MCF 10A (cell line): ENCODE measurements at regions not wholly inside any gene's neighbourhood (a gene's known extent, or its start where the extent isn't known, plus 50 kb on each side); places are given as distances from the start of the nearest gene placed in this dataset.
"Not testable (repeated sequence)": the region's sequence is repeated elsewhere in the genome, so short reads cannot be mapped to it uniquely, and the experiment has no call there.

ENCODE experiments used
- BruUV-seq: library from RNA; stranded (reverse); fragments of 400-500 nt; replicated peaks from 2 replicates; lab custom pipeline; 2021; lab: Mats Ljungman, UMichigan
- CTCF ChIA-PET: fragments of 300-600 bp; sonication (Branson Sonifier 250); formaldehyde crosslinking; extraction: SDS; loops from one replicate; lab custom pipeline; 2021; ENCODE audit warnings: antibody characterized with exemption, inconsistent platforms; lab: Yijun Ruan, JAX
- POLR2A ChIA-PET: fragments of 300-600, 350-650 bp; sonication (Branson Sonifier 250); formaldehyde crosslinking; extraction: SDS; loops from one replicate; lab custom pipeline; 2020; ENCODE audit warnings: antibody characterized with exemption, inconsistent platforms; lab: Yijun Ruan, JAX
- DNase-seq: peaks from one replicate; pipeline ENCODE4 v3.0.0-alpha.2; 2018; ENCODE audit not compliant: unreplicated experiment
- H3K27ac Mint-ChIP-seq: one replicate; pipeline ENCODE4 v1.8.0; 2022; ENCODE audit warnings: mild to moderate bottlenecking, low read depth, mixed read lengths; ENCODE audit not compliant: unreplicated experiment
- H3K27me3 Mint-ChIP-seq: one replicate; pipeline ENCODE4 v1.8.0; 2022; ENCODE audit warnings: mixed read lengths; ENCODE audit not compliant: insufficient read depth, unreplicated experiment
- H3K36me3 Mint-ChIP-seq: one replicate; pipeline ENCODE4 v1.8.0; 2022; ENCODE audit warnings: mild to moderate bottlenecking, moderate library complexity, mixed read lengths; ENCODE audit not compliant: insufficient read depth, unreplicated experiment
- H3K4me1 Mint-ChIP-seq: one replicate; pipeline ENCODE4 v1.8.0; 2022; ENCODE audit warnings: mixed read lengths; ENCODE audit not compliant: insufficient read depth, unreplicated experiment
- H3K4me3 Mint-ChIP-seq: one replicate; pipeline ENCODE4 v1.8.0; 2022; ENCODE audit warnings: mild to moderate bottlenecking, moderate library complexity, mixed read lengths; ENCODE audit not compliant: unreplicated experiment
- H3K9me3 Mint-ChIP-seq: one replicate; pipeline ENCODE4 v1.8.0; 2022; ENCODE audit warnings: mixed read lengths; ENCODE audit not compliant: unreplicated experiment
- intact Hi-C: fragments of 100-400 bp; cut with micrococcal nuclease; formaldehyde crosslinking; loops from 2 replicates; pipeline ENCODE4 v1.14.1; 2022
- TF ChIP-seq, protein P1 (sequence below): fragments of 200-600 bp; IDR thresholded peaks from one replicate; pipeline ENCODE4 v1.8.0; 2022; ENCODE audit warnings: antibody characterized with exemption, mild to moderate bottlenecking; ENCODE audit not compliant: unreplicated experiment

DNA sequence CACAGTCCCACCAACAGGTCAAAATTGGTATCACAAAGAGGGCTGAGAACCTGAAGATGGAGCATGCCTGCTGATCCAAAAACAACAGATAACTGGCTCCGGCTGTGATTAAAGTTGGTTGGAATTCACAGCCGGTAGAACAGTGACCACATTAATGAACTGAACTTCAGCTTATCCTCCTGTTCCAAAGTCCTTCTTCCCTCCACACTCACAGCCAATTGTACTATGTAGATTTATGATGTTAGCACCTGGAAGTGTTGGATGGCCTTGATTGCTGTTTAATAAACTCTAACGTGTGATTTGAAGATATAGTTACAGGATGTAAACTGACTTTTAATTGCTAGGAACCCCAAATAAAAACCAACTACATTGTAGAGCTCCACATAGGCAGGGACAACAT, 367.3 kb upstream of the FRG2C start:
- ChIA-PET POLR2A (no interaction called here), CTCF (no interaction called here)
- no peaks in the 10 kb centered on the region for H3K36me3 Mint-ChIP-seq
- TF ChIP-seq, protein P1, sequence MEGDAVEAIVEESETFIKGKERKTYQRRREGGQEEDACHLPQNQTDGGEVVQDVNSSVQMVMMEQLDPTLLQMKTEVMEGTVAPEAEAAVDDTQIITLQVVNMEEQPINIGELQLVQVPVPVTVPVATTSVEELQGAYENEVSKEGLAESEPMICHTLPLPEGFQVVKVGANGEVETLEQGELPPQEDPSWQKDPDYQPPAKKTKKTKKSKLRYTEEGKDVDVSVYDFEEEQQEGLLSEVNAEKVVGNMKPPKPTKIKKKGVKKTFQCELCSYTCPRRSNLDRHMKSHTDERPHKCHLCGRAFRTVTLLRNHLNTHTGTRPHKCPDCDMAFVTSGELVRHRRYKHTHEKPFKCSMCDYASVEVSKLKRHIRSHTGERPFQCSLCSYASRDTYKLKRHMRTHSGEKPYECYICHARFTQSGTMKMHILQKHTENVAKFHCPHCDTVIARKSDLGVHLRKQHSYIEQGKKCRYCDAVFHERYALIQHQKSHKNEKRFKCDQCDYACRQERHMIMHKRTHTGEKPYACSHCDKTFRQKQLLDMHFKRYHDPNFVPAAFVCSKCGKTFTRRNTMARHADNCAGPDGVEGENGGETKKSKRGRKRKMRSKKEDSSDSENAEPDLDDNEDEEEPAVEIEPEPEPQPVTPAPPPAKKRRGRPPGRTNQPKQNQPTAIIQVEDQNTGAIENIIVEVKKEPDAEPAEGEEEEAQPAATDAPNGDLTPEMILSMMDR, result no peak
- BruUV-seq, result no TSS peak
- no peaks in the 10 kb centered on the region for H3K27me3 Mint-ChIP-seq
- H3K4me1 Mint-ChIP-seq, result no peaks in the 10 kb centered on the region
- H3K4me3 Mint-ChIP-seq, result no peak overlapping the region
- no peak for DNase-seq
- no peak overlapping the region for H3K27ac Mint-ChIP-seq
- intact Hi-C loops, result no loop called here
- peaks cover 37% of the 10 kb centered on the region for H3K9me3 Mint-ChIP-seq

DNA sequence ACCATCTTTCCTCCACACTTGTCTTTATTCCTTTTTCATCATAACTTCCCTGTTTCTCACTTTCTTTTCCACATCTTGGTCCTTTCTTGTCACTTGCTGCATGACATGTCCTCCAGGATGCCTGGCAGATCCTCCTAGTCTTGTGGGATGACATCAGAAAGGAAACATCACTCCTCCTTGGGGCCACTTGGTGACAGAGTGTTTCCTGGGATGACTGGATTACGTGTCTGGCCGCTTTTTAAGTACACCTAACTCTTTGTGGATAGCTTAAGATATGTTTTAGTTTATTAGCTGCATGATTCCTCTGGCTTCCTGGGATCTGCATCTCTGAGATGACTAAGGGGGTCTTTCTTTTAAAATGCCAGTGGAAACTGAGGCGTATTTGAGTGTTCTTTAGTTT, 363.5 kb upstream of the FRG2C start:
- H3K9me3 Mint-ChIP-seq, result peaks cover 15% of the 10 kb centered on the region
- ChIA-PET CTCF (no interaction called here), POLR2A (no interaction called here)
- H3K36me3 Mint-ChIP-seq, result no peaks in the 10 kb centered on the region
- H3K4me1 Mint-ChIP-seq, result no peaks in the 10 kb centered on the region
- H3K27me3 Mint-ChIP-seq, result no peaks in the 10 kb centered on the region
- H3K27ac Mint-ChIP-seq, result no peak overlapping the region
- no TSS peak for BruUV-seq
- no peak overlapping the region for H3K4me3 Mint-ChIP-seq
- TF ChIP-seq, protein P1, result no peak
- intact Hi-C loops, result no loop called here
- DNase-seq, result no peak

DNA sequence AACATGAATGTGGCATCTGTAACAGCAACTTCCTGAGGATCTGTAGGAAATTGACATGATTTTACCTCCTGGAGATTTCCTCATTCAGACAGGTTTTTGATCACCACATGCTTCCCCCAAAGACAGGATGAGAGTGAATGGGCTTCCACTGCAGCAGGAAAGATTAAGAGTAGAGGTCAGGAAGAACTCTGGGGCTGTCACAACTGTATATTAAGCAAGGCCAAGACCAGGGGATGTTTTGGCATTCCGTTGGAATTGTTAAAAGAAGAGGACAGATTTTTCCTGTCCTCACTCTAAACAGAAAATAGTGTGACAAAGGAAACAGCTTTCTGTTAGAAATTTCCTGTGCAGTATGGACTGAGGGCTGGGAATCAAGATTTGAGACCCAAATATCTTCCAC, 363.1 kb upstream of the FRG2C start:
- BruUV-seq, H3K27ac Mint-ChIP-seq, H3K36me3 Mint-ChIP-seq, intact Hi-C loops, POLR2A ChIA-PET, DNase-seq, H3K27me3 Mint-ChIP-seq, CTCF ChIA-PET, H3K4me3 Mint-ChIP-seq, H3K4me1 Mint-ChIP-seq: not testable (repeated sequence)
- H3K9me3 Mint-ChIP-seq, result peaks cover 15% of the 10 kb centered on the region

DNA sequence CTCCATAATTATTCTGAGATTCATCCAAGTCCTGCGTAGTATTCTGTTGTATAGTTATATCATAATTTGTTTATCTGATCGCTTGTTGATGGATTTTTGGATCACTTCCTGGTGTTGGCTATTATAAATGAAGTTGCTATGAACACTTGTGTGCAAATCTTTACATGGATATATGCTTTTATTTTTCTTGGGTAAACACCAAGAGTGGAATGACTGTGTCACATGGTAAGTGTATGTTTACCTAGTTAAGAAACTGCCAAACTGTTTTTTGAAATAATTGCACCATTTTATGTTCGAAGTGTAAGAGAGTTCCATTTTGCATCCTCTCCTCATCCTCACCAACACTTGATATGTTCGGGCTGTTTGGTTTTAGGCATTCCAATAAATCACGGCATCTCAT, 360.4 kb upstream of the FRG2C start:
- intact Hi-C loops, result no loop called here
- POLR2A ChIA-PET, result no interaction called here

More for the DNA sequence above, 360.4 kb upstream of the FRG2C start:
- TF ChIP-seq, protein P1, result no peak
- H3K4me3 Mint-ChIP-seq, result no peak overlapping the region
- H3K9me3 Mint-ChIP-seq, result peaks cover 2% of the 10 kb centered on the region
- no peaks in the 10 kb centered on the region for H3K36me3 Mint-ChIP-seq
- no peak overlapping the region for H3K27ac Mint-ChIP-seq
- H3K4me1 Mint-ChIP-seq, result no peaks in the 10 kb centered on the region
- H3K27me3 Mint-ChIP-seq, result no peaks in the 10 kb centered on the region
- CTCF ChIA-PET, result interaction anchor here (0.5 kb wide), 1 partner anchor 125 kb away, joined by 3 read pairs; no protein-coding TSS in a partner anchor
- BruUV-seq, result no TSS peak
- DNase-seq, result no peak
